ENCODE measurements at regions not wholly inside any gene's neighbourhood (a gene's known extent, or its start where the extent isn't known, plus 50 kb on each side); places are given as distances from the start of the nearest gene placed in this dataset.

DNA sequence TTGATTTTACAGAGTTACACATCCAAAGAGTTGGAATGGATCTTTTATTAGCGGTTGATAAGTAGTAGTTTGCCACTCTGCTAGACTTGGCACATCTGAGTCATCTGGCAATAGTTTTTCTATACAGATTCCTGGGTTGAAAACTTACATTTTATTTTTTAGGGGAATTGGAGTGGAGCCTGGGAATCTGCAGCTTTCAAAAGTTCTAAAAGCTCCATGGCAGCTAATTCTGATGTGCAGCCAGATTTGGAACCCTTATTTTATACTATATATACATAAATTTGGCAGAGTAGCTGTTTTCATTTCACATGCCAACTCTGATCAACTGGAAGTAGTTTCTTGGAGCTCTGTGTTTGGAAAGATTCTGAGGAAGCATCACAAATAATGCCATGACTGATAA is 715.5 kb downstream of the TLR4 start:
- H3K4me1 Mint-ChIP-seq, result peaks cover 3 to 5% of the 10 kb centered on the region in 2 experiments
- DNase-seq, result no peak
- Histone ChIP-seq H2BK20ac (ENCODE audit: low read depth, low read length, poor library complexity, severe bottlenecking) (no peak overlapping the region), H4K20me1 (ENCODE audit: control insufficient read depth, insufficient read depth, insufficient read length) (no peaks in the 10 kb centered on the region), H3K4me1 (ENCODE audit: insufficient read depth, low read length) (peaks cover 2% of the 10 kb centered on the region; the same call in 1 of the 2 replicates), H4K5ac (ENCODE audit: insufficient read length, low read depth, low read length) (no peak overlapping the region), H3T11ph (ENCODE audit: low read length) (no peak overlapping the region), H3K9ac (ENCODE audit: extremely low read depth, insufficient read length, low read length) (no peak overlapping the region), H3K56ac (ENCODE audit: insufficient read length, low read depth, low read length) (no peak overlapping the region), H3K23ac (ENCODE audit: insufficient read length, low read depth, low read length) (no peak overlapping the region), H3K27ac (ENCODE audit: insufficient read length, low read depth, low read length) (no peak overlapping the region), H3K23me2 (ENCODE audit: insufficient read length, low read depth, low read length, poor library complexity, severe bottlenecking) (no peaks in the 10 kb centered on the region), H3K79me2 (ENCODE audit: insufficient read depth, low read length) (no peaks in the 10 kb centered on the region), H3K14ac (ENCODE audit: insufficient read depth, low read length) (no peak overlapping the region), H3K18ac (ENCODE audit: insufficient read length, low read depth, low read length) (no peak overlapping the region), H3K79me1 (ENCODE audit: insufficient read depth, low read depth, low read length, poor library complexity, severe bottlenecking) (no peaks in the 10 kb centered on the region), H3K9me3 (ENCODE audit: control insufficient read depth, low read depth, low read length) (no peaks in the 10 kb centered on the region), H2BK5ac (ENCODE audit: insufficient read length, low read length) (no peak overlapping the region), H3K4me2 (ENCODE audit: insufficient read depth, insufficient read length, low read length) (no peak overlapping the region), H2BK15ac (ENCODE audit: low read depth, low read length) (no peak overlapping the region), H4K91ac (ENCODE audit: insufficient read length, low read depth, low read length) (no peak overlapping the region), H4K8ac (replicated peaks; ENCODE audit: insufficient read length, low read depth, low read length) (no peak overlapping the region), H2AK5ac (ENCODE audit: insufficient read length, low read length) (no peak overlapping the region), H2BK120ac (ENCODE audit: low read depth, low read length, poor library complexity, severe bottlenecking) (no peak overlapping the region), H3K4ac (ENCODE audit: low read depth, low read length) (no peak overlapping the region), H2AFZ (ENCODE audit: low read length) (no peak overlapping the region), H3K27me3 (ENCODE audit: insufficient read depth, low read length) (no peaks in the 10 kb centered on the region), H2BK12ac (ENCODE audit: insufficient read length, low read depth, low read length) (no peak overlapping the region)
- H3K4me3 Mint-ChIP-seq, result no peak overlapping the region
- no peaks in the 10 kb centered on the region for H3K9me3 Mint-ChIP-seq
- no peaks in the 10 kb centered on the region for H3K36me3 Mint-ChIP-seq (ENCODE audit: insufficient read depth in 1 of 3, low read depth in 3 of 3)
- no peaks in the 10 kb centered on the region for H3K27me3 Mint-ChIP-seq (ENCODE audit: low read depth)
- H3K27ac Mint-ChIP-seq, result no peak overlapping the region
- TF ChIP-seq CTCF (conservative IDR thresholded peaks at IDR 0.05), result no peak
- WGBS (ENCODE audit: extremely low coverage, insufficient read length, low lambda C conversion rate), result no CpG with 5 or more reads among the region's 1 CpG

All from H9 (cell line).